HL-60 (cell line): ENCODE measurements at regions not wholly inside any gene's neighbourhood (a gene's known extent, or its start where the extent isn't known, plus 50 kb on each side); places are given as distances from the start of the nearest gene placed in this dataset.

Experiments used
- CTCF ChIP-seq: IDR thresholded peaks from one replicate; pipeline ENCODE4 v1.5.1; 2011; ENCODE audit warnings: low read length, control low read depth, inconsistent platforms; ENCODE audit not compliant: insufficient read depth
- GABPA ChIP-seq: IDR thresholded peaks from 2 replicates; pipeline ENCODE4 v1.6.1; 2012; ENCODE audit warnings: low read depth
- POLR2AphosphoS5 ChIP-seq: IDR thresholded peaks from 2 replicates; pipeline ENCODE4 v1.6.1; 2012; ENCODE audit warnings: low read depth
- REST ChIP-seq: IDR thresholded peaks from 2 replicates; pipeline ENCODE4 v1.6.1; 2012; ENCODE audit warnings: low read depth; ENCODE audit not compliant: insufficient replicate concordance
- SPI1 ChIP-seq: IDR thresholded peaks from 2 replicates; pipeline ENCODE4 v1.6.1; 2012; ENCODE audit warnings: low read depth, mild to moderate bottlenecking, borderline replicate concordance

- TF ChIP-seq CTCF: no peak
- TF ChIP-seq POLR2AphosphoS5: no peak
- no peak for TF ChIP-seq SPI1
- no peak for TF ChIP-seq REST
- no peak for TF ChIP-seq GABPA
These were observed 183.5 kb upstream of the PRNP start for GRCh38 chr20:4502756-4503155.
